Cardiac fibroblast (primary cell): ENCODE measurements at regions not wholly inside any gene's neighbourhood (a gene's known extent, or its start where the extent isn't known, plus 50 kb on each side); places are given as distances from the start of the nearest gene placed in this dataset.

Experiments
- DNase-seq, 2 donors: peaks; one replicate each; pipeline versions ENCODE4 v3.0.0 to v3.0.0-alpha.2; 2010; ENCODE audit warnings: low read depth in 2 of 2
- H3K4me3 ChIP-seq, 2 donors: replicated peaks in 1 of 2; 1 replicate in 1 of 2; 2 replicates in 1 of 2; pipeline ENCODE4 v1.5.1; 2011; ENCODE audit warnings: low read depth in 2 of 2, low read length in 2 of 2, mild to moderate bottlenecking in 2 of 2, moderate library complexity in 1 of 2
- CTCF ChIP-seq: IDR thresholded peaks from one replicate; pipeline ENCODE4 v1.5.1; 2011; ENCODE audit warnings: low read depth, mild to moderate bottlenecking, low read length, inconsistent platforms

- DNase-seq = peak; percentile 48 to 91
- no peak overlapping the region for H3K4me3 ChIP-seq
- no peak for TF ChIP-seq CTCF
Measured at GRCh38 chr17:77385750-77386501, 245.2 kb downstream of the SEC14L1 start.

- TF ChIP-seq CTCF = no peak
- no peak overlapping the region for H3K4me3 ChIP-seq
- no peak for DNase-seq
Measured at GRCh38 chr17:77386502-77387192, 245.9 kb downstream of the SEC14L1 start.

GRCh38 chr17:77387891-77388290 lies 247.1 kb downstream of the SEC14L1 start:
- DNase-seq = no peak
- no peak overlapping the region for H3K4me3 ChIP-seq
- TF ChIP-seq CTCF = no peak

- no peak overlapping the region for H3K4me3 ChIP-seq
- TF ChIP-seq CTCF = no peak
- DNase-seq = peak in 1 of 2 donors; percentile 64
Measured at GRCh38 chr17:77388384-77389306, 247.9 kb downstream of the SEC14L1 start.

GRCh38 chr17:77390870-77391269 lies 250.1 kb downstream of the SEC14L1 start:
- H3K4me3 ChIP-seq = no peak overlapping the region
- TF ChIP-seq CTCF = no peak
- DNase-seq = no peak

- H3K4me3 ChIP-seq = no peak overlapping the region
- no peak for TF ChIP-seq CTCF
- DNase-seq = peak; percentile 92 to 96
Measured at GRCh38 chr17:77391668-77392375, 251.1 kb downstream of the SEC14L1 start.
